Activated naive CD8-positive, alpha-beta T cell (primary cell): ENCODE measurements at regions not wholly inside any gene's neighbourhood (a gene's known extent, or its start where the extent isn't known, plus 50 kb on each side); places are given as distances from the start of the nearest gene placed in this dataset.
"Not testable (repeated sequence)": the region's sequence is repeated elsewhere in the genome, so short reads cannot be mapped to it uniquely, and the experiment has no call there.

Experiments
- H3K27ac Mint-ChIP-seq: one replicate; pipeline ENCODE4 v1.8.0; 2021; ENCODE audit warnings: mixed read lengths
- H3K27me3 Mint-ChIP-seq: one replicate; pipeline ENCODE4 v1.8.0; 2021; ENCODE audit warnings: mixed read lengths
- H3K36me3 Mint-ChIP-seq: one replicate; pipeline ENCODE4 v1.8.0; 2021; ENCODE audit warnings: mixed read lengths
- H3K4me1 Mint-ChIP-seq: one replicate; pipeline ENCODE4 v1.8.0; 2021; ENCODE audit warnings: low read depth, mixed read lengths
- H3K4me3 Mint-ChIP-seq: one replicate; pipeline ENCODE4 v1.8.0; 2021; ENCODE audit warnings: mild to moderate bottlenecking, mixed read lengths
- H3K9me3 Mint-ChIP-seq: one replicate; pipeline ENCODE4 v1.8.0; 2021; ENCODE audit warnings: low read depth, mixed read lengths

- peaks cover 14% of the 10 kb centered on the region for H3K36me3 Mint-ChIP-seq
- no peak overlapping the region for H3K4me3 Mint-ChIP-seq
Observed at GRCh38 chr5:35561396-35561795, 56.3 kb upstream of the SPEF2 start.

GRCh38 chr5:35557748-35558147 is 59.9 kb upstream of the SPEF2 start:
- H3K9me3 Mint-ChIP-seq, result peaks cover 38% of the 10 kb centered on the region
- H3K27me3 Mint-ChIP-seq, result peaks cover 10% of the 10 kb centered on the region
- no peak overlapping the region for H3K4me3 Mint-ChIP-seq
- H3K36me3 Mint-ChIP-seq, result peaks cover 14% of the 10 kb centered on the region
- H3K4me1 Mint-ChIP-seq, result no peaks in the 10 kb centered on the region
- H3K27ac Mint-ChIP-seq, result no peak overlapping the region

More at GRCh38 chr5:35561396-35561795, 56.3 kb upstream of the SPEF2 start:
- Mint-ChIP-seq H3K9me3 (peaks cover 38% of the 10 kb centered on the region), H3K27ac (no peak overlapping the region), H3K4me1 (no peaks in the 10 kb centered on the region), H3K27me3 (peaks cover 7% of the 10 kb centered on the region)

- peaks cover 38% of the 10 kb centered on the region for H3K9me3 Mint-ChIP-seq
- peaks cover 13% of the 10 kb centered on the region for H3K27me3 Mint-ChIP-seq
- no peak overlapping the region for H3K4me3 Mint-ChIP-seq
- H3K4me1 Mint-ChIP-seq, result no peaks in the 10 kb centered on the region
- H3K36me3 Mint-ChIP-seq, result peaks cover 14% of the 10 kb centered on the region
- no peak overlapping the region for H3K27ac Mint-ChIP-seq
Observed at GRCh38 chr5:35557199-35557598, 60.5 kb upstream of the SPEF2 start.

- H3K4me1 Mint-ChIP-seq, result no peaks in the 10 kb centered on the region
- H3K9me3 Mint-ChIP-seq, result peaks cover 24% of the 10 kb centered on the region
- H3K36me3 Mint-ChIP-seq, result peaks cover 5% of the 10 kb centered on the region
- H3K4me3 Mint-ChIP-seq, result no peak overlapping the region
- H3K27ac Mint-ChIP-seq, result no peak overlapping the region
- peaks cover 7% of the 10 kb centered on the region for H3K27me3 Mint-ChIP-seq
Observed at GRCh38 chr5:35554016-35554415, 63.6 kb upstream of the SPEF2 start.

- no peak overlapping the region for H3K27ac Mint-ChIP-seq
- H3K9me3 Mint-ChIP-seq, result peaks cover 3% of the 10 kb centered on the region
- peaks cover 4% of the 10 kb centered on the region for H3K4me1 Mint-ChIP-seq
- H3K36me3 Mint-ChIP-seq, result no peaks in the 10 kb centered on the region
- no peak overlapping the region for H3K4me3 Mint-ChIP-seq
- H3K27me3 Mint-ChIP-seq, result peaks cover 18% of the 10 kb centered on the region
Observed at GRCh38 chr5:35545190-35545589, 72.5 kb upstream of the SPEF2 start.

- Mint-ChIP-seq H3K27ac (no peak overlapping the region), H3K9me3 (peaks cover 3% of the 10 kb centered on the region), H3K27me3 (peaks cover 18% of the 10 kb centered on the region), H3K36me3 (no peaks in the 10 kb centered on the region), H3K4me1 (peaks cover 4% of the 10 kb centered on the region), H3K4me3 (no peak overlapping the region)
Observed at GRCh38 chr5:35543408-35543807, 74.3 kb upstream of the SPEF2 start.

- H3K27ac Mint-ChIP-seq, result no peak overlapping the region
- no peaks in the 10 kb centered on the region for H3K4me1 Mint-ChIP-seq
- peaks cover 3% of the 10 kb centered on the region for H3K27me3 Mint-ChIP-seq
- H3K9me3 Mint-ChIP-seq, result peaks cover 3% of the 10 kb centered on the region
- H3K36me3 Mint-ChIP-seq, result no peaks in the 10 kb centered on the region
- H3K4me3 Mint-ChIP-seq, result no peak overlapping the region
Observed at GRCh38 chr5:35540002-35540401, 77.7 kb upstream of the SPEF2 start.

- no peak overlapping the region for H3K4me3 Mint-ChIP-seq
- H3K4me1 Mint-ChIP-seq, result no peaks in the 10 kb centered on the region
Observed at GRCh38 chr5:35538198-35538931, 79.3 kb upstream of the SPEF2 start.

GRCh38 chr5:35533156-35533555 is 84.5 kb upstream of the SPEF2 start:
- H3K4me1 Mint-ChIP-seq, result no peaks in the 10 kb centered on the region
- no peak overlapping the region for H3K4me3 Mint-ChIP-seq
- no peaks in the 10 kb centered on the region for H3K36me3 Mint-ChIP-seq

More at GRCh38 chr5:35538198-35538931, 79.3 kb upstream of the SPEF2 start:
- H3K27me3 Mint-ChIP-seq, result peaks cover 3% of the 10 kb centered on the region
- H3K27ac Mint-ChIP-seq, result no peak overlapping the region
- no peaks in the 10 kb centered on the region for H3K36me3 Mint-ChIP-seq
- H3K9me3 Mint-ChIP-seq, result peaks cover 3% of the 10 kb centered on the region

GRCh38 chr5:35531553-35531952 is 86.1 kb upstream of the SPEF2 start:
- H3K36me3 Mint-ChIP-seq, H3K4me1 Mint-ChIP-seq, H3K9me3 Mint-ChIP-seq, H3K27ac Mint-ChIP-seq, H3K27me3 Mint-ChIP-seq, H3K4me3 Mint-ChIP-seq: not testable (repeated sequence)

More at GRCh38 chr5:35533156-35533555, 84.5 kb upstream of the SPEF2 start:
- peaks cover 2% of the 10 kb centered on the region for H3K27me3 Mint-ChIP-seq
- no peak overlapping the region for H3K27ac Mint-ChIP-seq
- no peaks in the 10 kb centered on the region for H3K9me3 Mint-ChIP-seq

GRCh38 chr5:35518104-35518503 is 99.6 kb upstream of the SPEF2 start:
- no peak overlapping the region for H3K27ac Mint-ChIP-seq
- peaks cover 3% of the 10 kb centered on the region for H3K36me3 Mint-ChIP-seq
- H3K4me3 Mint-ChIP-seq, result no peak overlapping the region
- H3K27me3 Mint-ChIP-seq, result peaks cover 4% of the 10 kb centered on the region
- H3K9me3 Mint-ChIP-seq, result peaks cover 4% of the 10 kb centered on the region
- H3K4me1 Mint-ChIP-seq, result no peaks in the 10 kb centered on the region

GRCh38 chr5:35516271-35516670 is 101.4 kb upstream of the SPEF2 start:
- peaks cover 6% of the 10 kb centered on the region for H3K36me3 Mint-ChIP-seq
- H3K4me1 Mint-ChIP-seq, result no peaks in the 10 kb centered on the region
- H3K4me3 Mint-ChIP-seq, result no peak overlapping the region
- H3K9me3 Mint-ChIP-seq, result peaks cover 4% of the 10 kb centered on the region
- no peak overlapping the region for H3K27ac Mint-ChIP-seq
- peaks cover 4% of the 10 kb centered on the region for H3K27me3 Mint-ChIP-seq

- Mint-ChIP-seq H3K27me3 (no peaks in the 10 kb centered on the region), H3K27ac (no peak overlapping the region), H3K36me3 (peaks cover 6% of the 10 kb centered on the region), H3K4me1 (no peaks in the 10 kb centered on the region), H3K9me3 (peaks cover 6% of the 10 kb centered on the region), H3K4me3 (no peak overlapping the region)
Observed at GRCh38 chr5:35513612-35514011, 104.1 kb upstream of the SPEF2 start.

- Mint-ChIP-seq H3K27me3 (no peaks in the 10 kb centered on the region), H3K4me1 (no peaks in the 10 kb centered on the region), H3K27ac (no peak overlapping the region), H3K4me3 (no peak overlapping the region), H3K36me3 (no peaks in the 10 kb centered on the region), H3K9me3 (peaks cover 35% of the 10 kb centered on the region)
Observed at GRCh38 chr5:35502206-35502605, 115.5 kb upstream of the SPEF2 start.

- Mint-ChIP-seq H3K27ac (no peak overlapping the region), H3K9me3 (no peaks in the 10 kb centered on the region), H3K4me3 (no peak overlapping the region), H3K27me3 (peaks cover 3% of the 10 kb centered on the region), H3K36me3 (no peaks in the 10 kb centered on the region), H3K4me1 (no peaks in the 10 kb centered on the region)
Observed at GRCh38 chr5:35488791-35489190, 128.9 kb upstream of the SPEF2 start.

GRCh38 chr5:35488055-35488454 is 129.6 kb upstream of the SPEF2 start:
- Mint-ChIP-seq H3K27me3 (peaks cover 3% of the 10 kb centered on the region), H3K9me3 (no peaks in the 10 kb centered on the region), H3K36me3 (no peaks in the 10 kb centered on the region), H3K4me1 (no peaks in the 10 kb centered on the region), H3K27ac (no peak overlapping the region), H3K4me3 (no peak overlapping the region)
